ENCODE measurements at regions not wholly inside any gene's neighbourhood (a gene's known extent, or its start where the extent isn't known, plus 50 kb on each side); places are given as distances from the start of the nearest gene placed in this dataset.

GRCh38 chr2:204237416-204237815, 300.9 kb downstream of the ICOS start:
- no peak overlapping the region for H3K27ac ChIP-seq
- no peaks in the 10 kb centered on the region for H3K36me3 ChIP-seq
- intact Hi-C loops (cut with DNase I) = no loop called here
- ATAC-seq (no peak), DNase-seq (no peak)
- WGBS, 2 donors = 81 to 83% methylated on average over 4 of the region's 4 CpGs
- H3K27me3 ChIP-seq = no peaks in the 10 kb centered on the region
- H3K4me3 ChIP-seq = no peak overlapping the region
- TF ChIP-seq CTCF (IDR thresholded peaks at IDR 0.05) = no peak
- no peaks in the 10 kb centered on the region for H3K9me3 ChIP-seq
- H3K4me1 ChIP-seq = no peaks in the 10 kb centered on the region

GRCh38 chr2:204239411-204240165, 303.0 kb downstream of the ICOS start:
- Histone ChIP-seq H3K36me3 (no peaks in the 10 kb centered on the region), H3K4me3 (no peak overlapping the region), H3K27me3 (no peaks in the 10 kb centered on the region), H3K4me1 (no peaks in the 10 kb centered on the region), H3K9me3 (no peaks in the 10 kb centered on the region), H3K27ac (no peak overlapping the region)
- ATAC-seq (no peak), DNase-seq (no peak)
- TF ChIP-seq CTCF (IDR thresholded peaks at IDR 0.05) = no peak
- intact Hi-C loops (cut with DNase I) = no loop called here
- WGBS, 2 donors = 60 to 77% methylated on average over 7 of the region's 7 CpGs

- intact Hi-C loops (cut with DNase I) = no loop called here
- TF ChIP-seq CTCF (IDR thresholded peaks at IDR 0.05) = no peak
These were observed 304.3 kb upstream of the PARD3B start for GRCh38 chr2:204240961-204241360.

GRCh38 chr2:204249437-204249836, 295.8 kb upstream of the PARD3B start:
- peaks cover 0 to 3% (median 0%) of the 10 kb centered on the region in 7 donors for H3K27me3 ChIP-seq
- no peak for DNase-seq
- no peaks in the 10 kb centered on the region for H3K9me3 ChIP-seq
- no peak overlapping the region for H3K4me3 ChIP-seq
- ATAC-seq = no peak
- no peaks in the 10 kb centered on the region for H3K4me1 ChIP-seq
- H3K36me3 ChIP-seq = no peaks in the 10 kb centered on the region
- 96% methylated on average over 3 of the region's 3 CpGs for WGBS, 2 donors
- intact Hi-C loops (cut with DNase I) = no loop called here
- no peak for TF ChIP-seq CTCF (IDR thresholded peaks at IDR 0.05)
- H3K27ac ChIP-seq = no peak overlapping the region

More at GRCh38 chr2:204240961-204241360, 304.3 kb upstream of the PARD3B start:
- Histone ChIP-seq H3K4me3 (no peak overlapping the region), H3K4me1 (no peaks in the 10 kb centered on the region), H3K9me3 (no peaks in the 10 kb centered on the region), H3K27me3 (no peaks in the 10 kb centered on the region), H3K36me3 (no peaks in the 10 kb centered on the region), H3K27ac (no peak overlapping the region)
- WGBS, 2 donors = 58 to 68% methylated on average over 2 of the region's 2 CpGs
- DNase-seq (no peak), ATAC-seq (no peak)

Data from heart right ventricle (tissue), 16 donors.